ENCODE measurements at regions not wholly inside any gene's neighbourhood (a gene's known extent, or its start where the extent isn't known, plus 50 kb on each side); places are given as distances from the start of the nearest gene placed in this dataset.

- TF ChIP-seq POLR2A (IDR thresholded peaks at IDR 0.05) (no peak), CTCF (IDR thresholded peaks at IDR 0.05) (no peak), POLR2AphosphoS5 (IDR thresholded peaks at IDR 0.05; ENCODE audit: insufficient read depth in 1 of 2, low read depth in 1 of 2) (no peak)
Observed at GRCh38 chr10:9450801-9451200, 1396.3 kb downstream of the GATA3 start.
